ENCODE measurements at regions not wholly inside any gene's neighbourhood (a gene's known extent, or its start where the extent isn't known, plus 50 kb on each side); places are given as distances from the start of the nearest gene placed in this dataset.

DNA sequence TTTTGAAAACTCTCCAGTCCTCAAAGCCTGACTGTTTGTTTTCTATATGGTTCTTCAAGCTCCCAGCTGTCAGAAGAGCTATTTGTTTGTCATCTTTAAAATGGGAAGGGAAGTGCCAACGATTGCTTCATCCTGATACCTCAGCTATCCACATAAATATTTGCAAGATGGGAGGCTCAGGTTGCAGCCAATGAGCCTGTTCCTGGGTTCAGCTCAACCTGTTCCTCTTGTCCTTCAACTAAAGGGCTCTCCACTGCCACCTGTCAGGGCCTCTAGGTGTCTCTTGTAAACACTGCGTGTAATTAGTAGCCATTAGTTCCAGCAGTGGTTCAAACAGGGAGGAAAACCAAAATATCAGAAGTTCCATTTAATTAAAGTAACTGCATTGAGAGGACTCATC is 445.1 kb downstream of the AJAP1 start:
- no peak for DNase-seq

DNA sequence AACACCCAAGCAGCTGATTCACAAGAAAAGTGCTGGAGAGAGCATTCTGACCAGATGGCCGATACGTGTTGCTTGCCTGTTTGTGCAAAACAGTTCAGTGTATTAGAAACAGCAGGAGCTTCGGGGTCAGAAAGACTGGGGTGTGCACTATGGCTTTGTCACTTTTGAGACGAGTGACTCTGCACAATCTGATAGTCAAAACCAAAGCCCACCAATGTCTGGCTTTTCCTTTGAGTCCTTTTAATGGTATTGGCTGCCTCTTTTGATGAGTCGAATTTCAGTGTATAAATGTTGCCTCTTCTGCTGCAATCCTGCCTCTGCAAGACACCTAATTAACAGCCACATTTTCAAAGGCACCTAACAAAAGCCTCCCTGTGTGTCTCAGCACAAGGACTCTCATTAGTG is 444.6 kb downstream of the AJAP1 start:
- no peak for DNase-seq

DNA sequence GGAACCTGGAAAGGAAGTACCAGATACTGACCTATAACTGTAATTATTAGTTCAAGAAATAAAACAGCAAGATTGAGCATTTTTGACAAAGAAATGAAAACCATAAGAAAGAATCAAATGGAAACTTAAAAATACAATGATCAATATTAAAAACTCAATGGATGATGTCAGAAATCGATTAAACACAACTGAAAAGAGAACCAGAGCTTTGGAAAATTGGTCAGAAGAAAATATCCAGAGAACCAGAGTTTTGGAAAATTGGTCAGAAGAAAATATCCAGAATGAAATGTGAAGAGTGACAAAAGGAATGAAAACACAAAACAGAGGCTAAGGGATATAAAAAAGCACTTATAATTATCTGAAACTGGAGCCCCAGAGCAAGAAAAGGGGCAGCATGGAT is 438.6 kb downstream of the AJAP1 start:
- DNase-seq: no peak

DNA sequence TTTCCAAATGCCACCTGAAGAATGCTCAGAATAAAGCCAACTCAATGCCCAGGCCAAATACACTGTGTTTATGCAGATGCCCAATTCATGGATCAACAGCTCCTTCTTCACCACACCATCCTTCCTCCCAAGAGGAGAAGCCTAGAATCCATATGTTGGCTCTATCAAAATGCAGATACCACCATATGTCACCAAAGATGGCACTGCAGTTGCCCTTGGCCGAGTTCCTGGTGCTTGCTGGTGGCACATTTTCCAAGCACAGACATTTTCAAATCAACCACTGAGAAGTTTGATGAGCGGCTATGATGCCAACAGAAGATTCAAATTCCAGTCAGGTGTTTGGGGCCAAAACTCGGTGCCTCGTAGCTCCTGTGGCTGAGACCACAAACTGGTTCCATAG is 430.3 kb downstream of the AJAP1 start:
- no peak for DNase-seq

DNA sequence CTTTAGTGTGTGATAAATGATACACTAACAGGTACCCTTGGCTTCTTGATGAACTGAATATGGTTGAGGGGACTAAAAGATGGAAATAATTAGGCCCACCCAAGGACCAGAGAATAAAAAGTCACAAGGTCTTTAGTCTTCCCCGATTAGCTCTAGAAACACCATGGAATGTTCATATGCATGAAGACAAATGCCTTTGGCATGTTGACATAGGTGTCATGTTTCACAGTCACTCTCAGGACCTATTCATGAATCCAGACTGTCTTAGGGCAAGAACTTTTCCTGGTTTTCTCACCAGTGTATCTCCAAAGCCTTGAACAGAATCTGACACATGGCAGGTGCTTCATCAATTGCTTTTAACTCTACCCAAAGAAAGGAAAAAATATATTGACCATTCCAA is 412.8 kb downstream of the AJAP1 start:
- DNase-seq: no peak

DNA sequence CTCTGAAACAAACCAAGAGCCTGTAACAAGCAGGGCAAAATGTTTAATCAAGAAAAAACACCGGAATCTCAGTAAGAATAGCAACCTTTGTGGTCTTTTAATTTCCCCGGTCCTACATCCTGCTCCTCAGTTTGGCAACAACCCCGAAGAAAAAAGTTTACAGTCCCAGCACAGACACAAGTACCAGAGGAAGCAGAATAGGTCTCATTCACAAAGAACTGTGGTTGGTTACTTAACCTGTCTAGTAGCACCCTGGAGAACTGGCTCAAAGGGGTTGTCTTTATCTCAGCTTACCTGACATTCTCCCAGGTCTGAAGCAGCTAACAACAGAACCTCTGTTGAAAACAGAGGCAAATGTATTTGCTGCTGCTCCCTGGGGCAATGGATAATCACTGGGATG is 399.3 kb downstream of the AJAP1 start:
- no peak for DNase-seq

DNA sequence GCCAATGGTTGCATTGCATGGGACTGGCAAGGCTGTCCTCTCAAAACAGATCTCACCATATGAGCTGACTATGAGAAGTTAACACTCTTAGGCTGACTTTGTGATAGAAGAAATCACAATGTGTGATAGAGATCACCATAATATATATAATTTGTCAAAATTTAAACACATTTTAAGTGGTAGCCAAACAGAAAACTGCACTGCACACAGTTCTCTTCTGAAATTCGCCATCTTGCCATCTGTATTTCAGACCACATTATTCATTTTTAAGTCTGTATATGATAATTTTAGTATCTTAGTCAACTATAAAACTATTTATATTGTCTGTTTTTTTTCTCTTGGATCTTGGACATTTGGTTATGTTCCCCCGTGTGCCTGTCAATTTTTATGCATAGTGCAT is 374.7 kb downstream of the AJAP1 start:
- no peak for DNase-seq

DNA sequence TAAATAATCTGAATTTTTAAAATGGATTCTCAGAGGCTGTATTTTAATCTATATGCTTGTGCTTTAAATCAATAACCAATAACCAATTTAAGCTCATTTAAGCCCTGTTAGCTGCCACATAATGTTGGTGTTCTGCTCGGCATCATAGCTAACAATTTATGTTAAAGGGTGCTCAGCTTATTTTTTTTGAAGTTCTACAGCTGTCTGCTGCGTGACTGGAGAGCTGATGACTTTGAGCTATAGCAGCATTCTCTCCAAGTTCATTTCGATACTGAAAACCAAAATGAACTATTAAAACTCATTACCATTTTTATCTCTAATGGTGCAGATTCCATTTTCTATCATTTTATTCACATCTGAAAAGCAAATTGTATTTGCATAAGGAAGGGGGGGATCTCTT is 357.8 kb downstream of the AJAP1 start:
- no peak for DNase-seq

DNA sequence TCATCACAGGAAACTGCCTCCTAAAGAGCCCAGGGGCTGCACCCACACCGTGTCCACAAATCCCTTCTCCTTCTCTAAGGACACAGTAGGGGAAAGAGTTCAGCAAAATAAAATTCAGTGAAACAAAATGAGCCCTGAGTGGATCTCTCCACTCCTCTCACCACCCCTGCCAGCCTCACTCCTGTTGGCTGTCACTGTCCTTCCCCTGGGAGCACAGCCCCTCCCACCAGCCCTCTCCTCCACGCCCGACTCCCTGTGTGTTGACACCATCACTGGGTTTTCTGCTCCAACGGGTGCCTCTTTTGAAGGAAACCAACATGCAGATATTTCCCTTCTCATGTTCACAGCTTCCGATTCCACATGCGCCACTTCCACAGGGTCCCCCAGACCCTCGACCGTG is 356.2 kb downstream of the AJAP1 start:
- no peak for DNase-seq

GRCh38 chr1:5010236-5010635 is 355.8 kb downstream of the AJAP1 start:
- DNase-seq: no peak

DNA sequence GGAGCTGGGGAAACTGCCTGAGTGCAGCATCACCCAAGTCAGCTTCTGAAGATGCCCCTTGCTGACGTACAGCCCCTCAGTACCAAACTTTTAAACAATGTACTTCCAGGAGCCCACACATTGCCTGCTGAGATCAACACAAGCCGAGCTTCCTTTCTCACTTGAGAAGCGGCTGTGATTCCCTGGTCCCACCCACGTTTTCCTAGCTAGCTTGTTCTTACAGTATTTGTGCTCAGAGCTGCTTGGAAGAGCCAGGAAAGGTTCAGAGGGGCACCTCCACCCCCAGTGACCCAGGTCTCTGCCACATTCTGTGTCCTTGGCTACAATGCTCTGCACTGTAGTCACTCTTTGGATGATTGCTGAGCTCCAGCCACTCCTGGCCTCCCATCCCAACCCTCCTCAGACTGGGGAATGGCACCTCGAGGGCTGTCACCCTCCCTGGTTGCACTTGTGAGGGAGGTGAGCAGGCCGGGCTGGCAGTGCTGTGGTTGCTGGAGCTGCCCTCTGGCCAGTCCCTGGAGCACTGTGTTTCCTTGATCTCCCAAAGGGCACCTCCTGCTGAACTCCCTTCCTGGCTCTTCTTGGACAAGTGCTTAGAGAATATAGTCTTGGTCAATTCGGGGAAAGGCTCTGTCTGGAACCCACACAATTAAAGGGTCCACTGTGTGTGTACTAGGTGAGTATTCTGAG is 355.1 kb downstream of the AJAP1 start:
- no peak for DNase-seq

GRCh38 chr1:5005171-5005570 is 350.8 kb downstream of the AJAP1 start:
- DNase-seq: no peak

GRCh38 chr1:5002676-5003075 is 348.3 kb downstream of the AJAP1 start:
- DNase-seq: no peak

DNA sequence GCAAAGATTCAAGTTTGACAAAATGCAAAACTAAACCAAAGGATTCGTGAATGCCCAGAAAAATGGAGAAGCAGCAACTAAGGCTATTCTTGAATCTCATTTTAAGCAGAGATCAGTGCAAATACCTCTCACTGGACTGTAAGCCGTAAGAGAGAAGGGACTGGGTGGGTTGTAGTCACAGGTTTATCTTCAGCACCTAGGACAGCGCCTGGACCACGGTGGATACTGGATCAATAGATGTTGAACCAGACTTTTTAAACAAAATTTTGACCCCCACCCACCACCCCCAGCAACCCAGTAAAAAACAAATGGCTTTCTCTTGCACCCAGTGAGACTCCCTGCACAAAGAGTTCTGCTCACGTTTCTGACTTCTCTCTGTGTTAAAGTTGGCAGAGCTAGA is 347.1 kb downstream of the AJAP1 start:
- peak; percentile 18 for DNase-seq

DNA sequence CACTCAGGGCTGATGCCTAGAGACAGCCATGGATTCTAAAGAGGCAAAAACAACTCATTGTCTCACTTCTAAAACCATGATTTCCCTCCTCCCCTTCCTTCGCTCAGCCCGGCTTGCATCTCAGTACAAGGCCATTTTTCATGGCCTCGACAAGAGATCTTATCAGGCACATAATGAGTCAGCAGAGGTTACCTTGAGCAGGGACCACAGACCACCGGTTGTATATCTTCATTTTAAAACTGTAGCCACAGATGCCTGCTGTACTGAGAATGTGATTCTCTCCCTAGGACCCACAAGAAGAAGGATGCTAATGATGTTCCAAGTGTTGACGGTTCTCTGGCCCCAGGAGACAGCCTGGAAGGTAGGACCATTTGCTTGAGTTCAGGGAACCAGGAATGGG is 331.9 kb downstream of the AJAP1 start:
- DNase-seq: no peak

DNA sequence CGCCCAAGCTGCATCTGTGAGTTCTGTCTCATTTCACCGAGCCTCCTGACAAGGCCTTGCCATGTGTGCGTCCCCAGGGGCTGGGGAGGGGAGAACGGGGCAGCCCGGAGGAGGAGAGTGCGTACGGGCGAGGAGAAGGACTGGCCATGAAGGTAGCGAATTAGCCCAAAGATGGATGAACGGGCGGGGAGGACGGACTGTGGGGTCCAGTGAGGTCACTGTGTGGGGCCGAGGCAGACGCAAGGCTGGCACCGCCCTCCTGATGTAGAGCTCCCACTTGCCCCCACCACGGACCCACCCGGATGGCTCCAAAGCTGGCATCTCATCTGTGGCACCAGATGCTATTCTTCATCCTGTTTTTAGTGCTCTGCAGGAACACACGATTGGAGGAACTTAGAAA is 330.4 kb downstream of the AJAP1 start:
- no peak for DNase-seq

GRCh38 chr1:4980211-4980610 is 325.8 kb downstream of the AJAP1 start:
- DNase-seq: no peak

- no peak for DNase-seq
Measured at GRCh38 chr1:4978660-4979390, 324.4 kb downstream of the AJAP1 start.

DNA sequence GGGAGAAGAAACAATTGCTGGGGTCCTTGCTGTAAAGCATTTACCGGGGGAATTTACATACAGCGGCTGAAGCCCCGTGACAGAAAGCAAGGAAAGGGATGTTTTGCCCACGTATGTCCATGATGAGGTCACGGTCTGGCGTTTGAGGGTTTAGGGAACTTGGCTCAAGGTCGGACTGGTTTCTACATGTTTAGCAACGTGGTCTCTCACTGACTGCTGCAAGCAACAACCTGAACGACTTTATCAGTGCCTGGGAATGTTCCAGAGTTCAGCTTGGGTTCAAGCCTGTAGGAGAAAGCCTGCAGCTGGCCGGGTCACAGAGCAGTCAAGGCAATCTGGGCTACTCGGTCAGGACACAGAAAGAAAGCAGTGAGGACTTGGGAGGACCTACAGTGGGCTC is 323.3 kb downstream of the AJAP1 start:
- no peak for DNase-seq

GRCh38 chr1:4976859-4977440 is 322.5 kb downstream of the AJAP1 start:
- DNase-seq: no peak

DNA sequence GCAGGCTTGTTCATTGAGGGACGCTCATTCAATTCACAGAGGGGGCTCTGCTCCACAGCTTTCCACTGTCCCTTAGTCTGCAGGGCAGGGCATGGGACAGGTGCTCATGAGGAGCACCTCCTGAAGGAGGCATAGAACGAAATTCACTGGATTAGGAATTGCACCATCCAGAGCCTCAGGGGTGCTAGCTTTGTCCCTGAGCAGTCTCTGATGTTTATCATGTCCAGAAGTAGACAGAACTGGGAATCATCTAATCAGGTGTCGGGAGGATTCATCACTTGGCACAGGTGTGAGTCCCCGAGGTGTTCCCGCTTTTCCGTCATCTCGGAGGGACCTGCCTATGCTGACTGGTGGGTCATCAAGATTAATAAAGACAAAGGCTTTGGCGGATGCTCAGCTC is 321.4 kb downstream of the AJAP1 start:
- DNase-seq: no peak

GRCh38 chr1:4974981-4975685 is 320.7 kb downstream of the AJAP1 start:
- no peak for DNase-seq

GRCh38 chr1:4973341-4973740 is 318.9 kb downstream of the AJAP1 start:
- DNase-seq: no peak

Measured in femur (tissue), 1 donor.